ENCODE measurements at regions not wholly inside any gene's neighbourhood (a gene's known extent, or its start where the extent isn't known, plus 50 kb on each side); places are given as distances from the start of the nearest gene placed in this dataset.
"Not testable (repeated sequence)": the region's sequence is repeated elsewhere in the genome, so short reads cannot be mapped to it uniquely, and the experiment has no call there.

DNA sequence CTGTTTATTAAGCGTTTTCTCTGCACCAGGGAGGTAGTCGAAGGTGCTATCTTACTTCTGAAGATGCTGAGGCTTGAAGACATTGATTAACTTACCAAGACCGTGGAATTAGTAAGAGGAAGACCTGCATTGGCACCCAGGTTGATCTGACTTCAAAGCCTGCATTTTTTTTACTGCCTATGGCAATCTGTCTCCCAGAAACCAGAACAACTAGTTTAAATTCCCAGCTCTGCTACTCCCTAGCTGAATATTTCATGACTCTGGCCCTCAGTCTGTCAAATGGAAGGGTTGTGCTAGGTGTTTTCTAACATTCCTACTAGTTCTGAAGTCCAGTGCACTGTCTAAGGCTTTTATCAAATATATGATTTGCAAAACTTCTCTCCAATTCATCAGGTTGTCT, 52.0 kb upstream of the GRAMD1B start:
- no peak for DNase-seq

DNA sequence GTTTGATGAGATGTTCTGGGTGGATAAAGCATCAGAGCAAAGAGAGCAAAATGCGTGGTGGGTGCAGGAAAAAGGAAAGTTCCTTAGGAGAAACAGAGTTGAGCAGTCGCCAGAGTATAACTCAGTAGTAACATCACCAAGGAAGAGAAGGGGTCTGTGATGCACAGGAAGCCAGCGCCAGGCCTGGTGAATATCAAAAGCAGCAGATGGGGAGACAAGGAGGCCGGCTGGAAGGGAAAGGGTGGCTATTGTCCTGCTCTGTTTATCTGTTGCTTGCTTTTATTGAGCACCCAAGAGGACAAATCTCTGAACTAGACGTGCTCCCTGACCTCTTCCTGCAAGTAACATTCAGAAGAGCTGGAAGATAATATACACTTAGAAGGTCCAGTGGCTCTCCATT, 52.7 kb upstream of the GRAMD1B start:
- DNase-seq, result no peak

- no peak for DNase-seq
Measured at GRCh38 chr11:123375832-123376231, 54.2 kb upstream of the GRAMD1B start.

- DNase-seq, result no peak
Measured at GRCh38 chr11:123374622-123374968, 55.5 kb upstream of the GRAMD1B start.

DNA sequence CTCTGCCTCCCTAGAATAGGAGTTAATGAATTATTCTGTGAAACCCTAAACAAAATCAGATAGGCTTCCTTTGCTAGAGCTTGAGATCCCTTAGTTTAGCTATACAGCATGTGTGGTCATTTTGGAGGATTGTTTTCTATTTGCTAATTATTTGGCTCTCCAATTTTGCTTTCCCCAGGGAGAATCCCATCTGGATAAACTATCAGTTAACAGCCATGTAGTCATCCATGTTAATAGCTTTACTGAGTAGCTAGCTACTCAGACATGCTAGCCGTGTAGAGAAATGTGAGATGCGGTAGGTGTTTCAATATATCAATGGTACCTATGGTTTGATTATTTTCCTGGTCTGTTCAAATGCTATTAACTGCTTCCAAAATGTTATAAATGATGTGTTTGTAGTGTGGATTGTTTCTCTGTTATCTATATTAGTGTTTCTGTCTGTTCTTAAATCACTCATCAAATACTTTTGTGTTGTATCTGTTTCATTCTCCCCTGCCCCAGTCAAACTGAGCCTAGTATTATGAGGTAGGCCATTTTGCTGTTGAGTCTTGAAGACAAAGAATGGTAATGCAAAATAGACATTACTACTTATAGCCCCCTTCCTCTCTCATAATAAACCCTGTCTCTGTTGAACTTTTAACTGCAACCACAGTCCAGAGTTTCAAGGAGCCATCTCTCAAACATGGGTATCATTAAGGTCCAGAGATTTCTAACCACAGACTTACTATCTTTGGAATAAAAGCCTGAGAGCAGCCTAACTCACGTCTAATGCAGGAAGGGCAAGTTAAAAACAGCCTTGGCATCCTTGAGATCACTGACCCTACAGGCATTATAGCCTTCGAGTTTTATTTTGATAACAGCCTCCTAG, 56.1 kb upstream of the GRAMD1B start:
- DNase-seq, result no peak

- no peak for DNase-seq
Measured at GRCh38 chr11:123371506-123372297, 58.4 kb upstream of the GRAMD1B start.

DNA sequence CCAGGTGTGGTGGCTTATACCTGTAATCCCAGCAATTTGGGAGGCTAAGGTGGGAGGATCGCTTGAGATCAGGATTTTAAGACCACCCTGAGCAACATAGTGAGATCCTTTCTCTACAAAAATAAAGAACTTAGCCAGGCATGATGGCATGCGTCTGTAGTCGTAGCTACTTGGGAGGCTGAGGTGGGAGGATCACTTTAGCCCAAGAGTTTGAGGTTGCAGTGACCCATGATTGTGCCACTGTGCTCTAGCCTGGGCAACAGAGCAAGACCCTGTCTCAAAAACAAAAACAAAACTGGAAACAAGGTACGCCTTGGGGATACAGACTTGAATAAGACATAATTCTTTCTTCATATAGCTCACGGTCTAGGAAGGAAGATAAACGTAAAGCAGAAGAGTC, 63.1 kb upstream of the GRAMD1B start:
- DNase-seq, result no peak

GRCh38 chr11:123365955-123366354, 64.1 kb upstream of the GRAMD1B start:
- no peak for DNase-seq

DNA sequence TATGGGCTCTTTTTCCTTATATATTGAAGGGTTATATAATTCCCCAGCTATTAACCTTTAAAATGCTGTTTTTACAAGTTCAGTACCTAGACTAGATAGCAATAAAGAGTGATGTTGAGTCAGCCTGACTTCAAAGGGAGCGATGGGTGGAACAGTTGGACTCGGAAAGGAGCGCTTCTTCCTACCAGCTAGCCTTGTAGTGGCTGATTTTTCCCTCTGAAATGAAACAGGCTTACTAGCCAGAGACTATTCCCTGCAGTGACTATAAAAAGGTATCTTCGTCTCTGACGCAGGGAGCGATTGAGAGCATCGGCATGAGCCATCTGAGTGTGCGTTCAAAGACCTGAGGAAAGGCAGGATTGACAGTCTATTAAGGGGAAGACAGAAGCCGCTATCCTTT, 66.0 kb upstream of the GRAMD1B start:
- no peak for DNase-seq

DNA sequence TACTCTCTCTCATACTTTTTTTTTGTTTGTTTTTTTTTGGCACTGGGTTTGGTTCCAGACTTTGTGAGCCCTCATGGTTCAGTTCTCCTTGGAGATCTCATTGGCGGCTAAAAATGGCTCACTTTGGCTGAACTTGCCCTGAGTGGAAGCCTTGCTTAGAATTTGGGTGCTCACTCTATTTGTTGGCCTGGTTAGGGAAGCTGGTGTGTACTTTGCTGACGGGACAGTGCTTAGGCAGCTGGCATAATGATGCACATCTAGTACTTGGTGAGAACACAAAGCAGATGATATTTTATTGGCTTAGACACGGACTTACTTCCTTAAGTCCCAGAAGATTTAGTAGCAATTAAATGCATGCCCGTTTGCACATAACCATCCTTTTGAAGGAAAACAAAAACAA, 66.5 kb upstream of the GRAMD1B start:
- DNase-seq, result no peak

- no peak for DNase-seq
Measured at GRCh38 chr11:123362941-123363340, 67.1 kb upstream of the GRAMD1B start.

GRCh38 chr11:123362186-123362585, 67.9 kb upstream of the GRAMD1B start:
- DNase-seq, result no peak

DNA sequence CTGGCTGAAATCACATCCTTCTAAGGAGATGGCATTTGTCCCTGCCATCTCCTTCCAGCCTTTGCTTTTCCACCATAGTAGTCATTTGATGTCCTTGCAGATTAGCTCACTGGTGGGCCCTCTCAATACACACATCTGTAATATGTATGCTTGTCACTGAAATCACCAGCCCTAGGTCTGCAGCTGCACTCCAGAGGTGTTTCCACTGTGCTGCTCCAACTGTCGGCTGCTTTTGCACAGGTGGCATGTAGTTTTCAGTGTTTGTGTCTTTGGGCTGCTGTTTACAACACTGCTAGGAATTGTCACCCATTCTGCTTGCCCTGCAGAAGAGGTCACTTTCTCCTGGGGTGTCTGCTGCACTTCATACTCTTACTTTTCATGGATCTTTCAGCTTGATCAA, 69.0 kb upstream of the GRAMD1B start:
- no peak for DNase-seq

- DNase-seq, result no peak
Measured at GRCh38 chr11:123360267-123360936, 69.7 kb upstream of the GRAMD1B start.

DNA sequence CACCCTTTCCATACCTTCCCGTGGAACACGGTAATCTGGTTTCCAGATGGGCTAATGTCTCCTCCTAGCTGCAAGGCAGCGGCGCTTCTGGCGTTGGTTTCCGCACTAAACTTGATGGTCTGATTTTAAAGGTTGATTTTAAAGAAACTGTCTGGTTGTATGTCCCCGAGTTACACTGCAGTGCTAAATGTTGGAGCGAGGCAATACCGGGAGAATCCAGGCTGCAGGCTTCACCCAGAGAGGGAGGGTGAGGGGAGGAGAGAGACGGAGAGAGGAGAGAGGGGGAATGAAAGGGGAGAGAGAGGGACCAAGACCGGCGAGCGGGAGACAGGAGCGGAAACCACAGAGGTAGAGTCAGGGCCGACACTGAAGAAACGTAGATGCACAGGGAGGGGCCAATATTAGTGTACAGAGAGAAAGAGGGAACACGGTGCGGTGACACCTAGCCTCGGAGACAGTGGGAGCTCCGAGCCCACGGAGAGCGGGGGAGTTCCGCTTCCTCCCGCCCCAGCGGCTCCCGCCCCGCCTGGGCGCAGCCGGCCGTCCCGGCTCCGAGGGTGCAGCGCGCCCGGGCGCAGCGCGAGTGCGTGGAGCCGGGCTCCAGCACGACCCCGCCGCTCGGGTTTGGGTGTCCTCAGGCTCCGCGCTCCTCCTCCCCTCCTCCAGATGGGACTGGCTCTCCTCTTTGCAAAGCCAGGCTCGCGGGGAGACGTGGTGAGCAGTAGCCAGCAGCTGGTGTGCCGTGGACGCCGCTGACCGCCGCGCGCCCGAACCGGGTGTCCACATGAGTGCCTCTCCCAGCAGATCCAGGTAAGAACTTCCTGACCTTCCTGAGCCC, 71.9 kb upstream of the GRAMD1B start:
- DNase-seq, result no peak

DNA sequence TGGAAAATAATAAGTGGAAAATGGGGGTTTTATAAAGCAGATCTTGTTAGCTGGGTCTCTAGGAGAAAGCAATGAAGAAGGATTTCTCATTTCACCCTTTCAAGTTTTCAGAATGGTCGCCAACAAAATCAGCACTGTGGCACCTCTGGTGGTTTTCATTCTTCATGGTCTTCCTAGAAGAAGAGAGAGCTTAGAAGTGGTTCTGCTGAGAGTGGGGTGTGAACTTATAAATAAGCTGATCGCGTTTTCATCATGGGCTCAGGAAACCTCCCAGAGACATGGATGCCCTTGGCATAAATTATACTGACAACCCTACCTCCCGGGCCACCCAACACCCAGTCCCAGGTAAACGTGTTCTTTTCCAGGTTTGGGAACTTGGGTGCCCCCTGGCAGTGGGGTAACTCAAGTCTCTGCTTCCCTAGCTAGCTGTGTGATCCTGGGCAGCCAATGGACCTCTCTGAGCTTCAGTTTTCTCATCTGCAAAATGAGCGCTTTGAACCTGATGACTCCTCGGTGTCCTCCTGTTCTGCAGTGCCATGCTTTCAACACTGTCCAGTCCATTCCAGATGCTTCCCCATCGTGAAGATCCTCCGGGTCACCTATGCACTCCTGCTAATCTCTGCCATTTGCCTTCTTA, 72.6 kb upstream of the GRAMD1B start:
- DNase-seq, result no peak

GRCh38 chr11:123356539-123356938, 73.5 kb upstream of the GRAMD1B start:
- DNase-seq, result no peak

DNA sequence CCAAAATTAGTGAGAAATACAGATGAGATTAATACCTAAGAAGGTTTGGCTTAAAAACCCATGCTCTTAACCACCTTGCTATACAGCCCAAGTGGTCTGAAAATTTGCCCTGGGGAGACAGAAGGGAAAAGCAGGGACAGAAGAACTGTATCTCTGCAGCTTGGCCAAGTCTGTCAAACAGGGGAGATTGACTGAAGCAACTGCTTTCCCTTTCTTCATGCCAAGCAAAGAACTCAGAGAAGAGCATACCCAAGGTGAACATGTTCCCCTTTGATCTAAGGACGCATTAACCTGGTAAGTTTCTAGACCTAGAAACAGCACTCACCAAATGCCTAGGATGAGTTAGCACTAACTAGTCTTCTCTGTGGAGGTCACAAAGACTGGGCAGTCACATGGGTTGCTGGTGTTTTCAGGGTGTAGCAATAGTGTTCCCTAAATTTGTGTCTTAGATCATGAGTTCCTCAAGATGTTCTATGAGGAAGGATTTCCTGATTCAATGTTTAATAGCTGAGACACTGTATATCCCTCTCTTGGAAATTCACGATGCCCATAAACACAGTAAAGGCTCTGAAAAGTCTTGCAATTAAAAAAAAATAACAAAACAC, 75.6 kb upstream of the GRAMD1B start:
- no peak for DNase-seq

GRCh38 chr11:123351375-123351774, 78.7 kb upstream of the GRAMD1B start:
- DNase-seq, result no peak

DNA sequence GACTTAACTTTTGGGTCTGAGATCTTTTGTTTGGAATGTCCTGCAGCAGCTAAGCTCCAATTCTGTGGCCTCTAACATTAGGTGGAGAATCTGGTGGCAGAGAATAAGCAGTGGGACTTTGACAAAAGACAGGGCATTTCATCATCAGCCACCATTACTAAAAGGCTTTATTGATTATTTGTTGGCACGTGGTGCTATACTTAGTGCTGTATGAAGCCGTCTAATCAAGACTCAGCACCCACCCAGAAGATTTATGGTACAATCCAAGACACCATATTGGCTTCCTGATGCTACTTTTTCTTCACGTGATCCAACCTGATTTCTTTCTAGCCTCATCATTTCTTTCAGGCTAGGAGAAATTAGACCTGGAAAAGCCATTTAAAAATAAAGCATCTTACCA, 80.7 kb upstream of the GRAMD1B start:
- no peak for DNase-seq

- DNase-seq, result no peak
Measured at GRCh38 chr11:123344790-123345357, 85.2 kb upstream of the GRAMD1B start.

DNA sequence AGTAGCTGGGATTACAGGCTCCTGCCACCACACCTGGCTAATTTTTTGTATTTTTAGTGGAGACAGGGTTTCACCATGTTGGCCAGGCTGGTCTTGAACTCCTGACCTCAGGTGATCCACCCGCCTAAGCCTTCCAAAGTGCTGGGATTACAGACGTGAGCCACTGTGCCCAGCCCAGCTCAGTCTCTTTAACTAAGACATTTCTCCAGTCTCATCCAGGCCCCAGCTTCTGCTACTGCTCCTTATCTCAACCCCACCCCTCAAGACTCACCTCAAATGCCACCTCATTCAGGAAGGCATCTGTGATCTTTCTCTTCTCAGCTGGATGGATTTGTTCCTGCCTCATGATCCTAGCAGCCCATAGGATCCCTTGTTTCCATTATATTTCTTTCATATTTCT, 85.9 kb upstream of the GRAMD1B start:
- not testable (repeated sequence) for DNase-seq

Measured in NCI-H226 (cell line).